ENCODE measurements at regions not wholly inside any gene's neighbourhood (a gene's known extent, or its start where the extent isn't known, plus 50 kb on each side); places are given as distances from the start of the nearest gene placed in this dataset.

- TF ChIP-seq TAF1 (IDR thresholded peaks at IDR 0.05; ENCODE audit: borderline replicate concordance, low read depth, low read length) (no peak), MAX (IDR thresholded peaks at IDR 0.05; ENCODE audit: low read depth, low read length) (no peak), DPF2 (IDR thresholded peaks at IDR 0.05) (no peak), HDAC6 (IDR thresholded peaks at IDR 0.05; ENCODE audit: unreplicated experiment) (no peak), CHD1 (IDR thresholded peaks at IDR 0.05; ENCODE audit: low read depth, low read length) (no peak), EZH2 (IDR thresholded peaks at IDR 0.05; ENCODE audit: borderline replicate concordance, control insufficient read depth, low read depth, low read length) (no peak), RELA (IDR thresholded peaks at IDR 0.05; ENCODE audit: borderline replicate concordance, partially characterized antibody) (no peak), ATF3 (IDR thresholded peaks at IDR 0.05; ENCODE audit: borderline replicate concordance, extremely low read depth, low read depth, low read length) (no peak), CTCF (IDR thresholded peaks at IDR 0.05 in 2 of 3, conservative IDR thresholded peaks at IDR 0.05 in 1 of 3; ENCODE audit: control insufficient read depth in 2 of 3, extremely low read depth in 1 of 3, insufficient read depth in 1 of 3, low read depth in 3 of 3, low read length in 3 of 3) (no peak), EP300 (IDR thresholded peaks at IDR 0.05; ENCODE audit: borderline replicate concordance in 1 of 2, control insufficient read depth in 1 of 2, low read depth in 2 of 2, low read length in 2 of 2) (no peak), SRF (IDR thresholded peaks at IDR 0.05; ENCODE audit: low read depth in 2 of 2, low read length in 2 of 2) (no peak), POLR2A (IDR thresholded peaks at IDR 0.05; ENCODE audit: low read depth, low read length) (no peak), POLR2AphosphoS5 (IDR thresholded peaks at IDR 0.05; ENCODE audit: low read length) (no peak), ATF2 (IDR thresholded peaks at IDR 0.05; ENCODE audit: low read length) (no peak)
These were observed 1587.7 kb upstream of the ACO1 start for GRCh38 chr9:30796764-30797163.
